Liver (tissue), 3 donors: ENCODE measurements at regions not wholly inside any gene's neighbourhood (a gene's known extent, or its start where the extent isn't known, plus 50 kb on each side); places are given as distances from the start of the nearest gene placed in this dataset.

Experiments used
- CTCF ChIP-seq: fragments of 150-350 bp; IDR thresholded peaks from 2 replicates; pipeline ENCODE4 v1.5.1; 2017; ENCODE audit warnings: improper control_type of control experiment, low read depth, low read length; ENCODE audit not compliant: missing input control
- FOXA1 ChIP-seq: IDR thresholded peaks from 2 replicates; pipeline ENCODE4 v1.6.1; 2016; ENCODE audit warnings: antibody characterized with exemption
- HNF4G ChIP-seq: IDR thresholded peaks from 2 replicates; pipeline ENCODE4 v1.6.1; 2016; ENCODE audit warnings: antibody characterized with exemption
- MAX ChIP-seq: IDR thresholded peaks from 2 replicates; pipeline ENCODE4 v1.6.1; 2016; ENCODE audit warnings: antibody characterized with exemption
- RAD21 ChIP-seq, 2 donors: IDR thresholded peaks; 2 replicates each; pipeline ENCODE4 v1.6.1; 2016; ENCODE audit warnings: antibody characterized with exemption in 2 of 2, mild to moderate bottlenecking in 2 of 2
- TAF1 ChIP-seq: conservative IDR thresholded peaks from 2 replicates; pipeline ENCODE4 v1.6.1; 2016; ENCODE audit warnings: antibody characterized with exemption, mild to moderate bottlenecking
- donor health status: healthy.
- donor health status: healthy.

- TF ChIP-seq TAF1 (no peak), CTCF (no peak), HNF4G (no peak), RAD21 (IDR thresholded peaks at IDR 0.05) (no peak), FOXA1 (no peak), MAX (no peak)
Observed at GRCh38 chr4:22215084-22215483, 266.5 kb upstream of the KCNIP4 start.
